HEK293 (cell line): ENCODE measurements at regions not wholly inside any gene's neighbourhood (a gene's known extent, or its start where the extent isn't known, plus 50 kb on each side); places are given as distances from the start of the nearest gene placed in this dataset.
A peak's percentile ranks its signal among the peaks of the same experiment; 100 is the strongest.

Experiments used
- CTCF ChIA-PET: fragments of 350-600 bp; formaldehyde crosslinking; extraction: SDS; loops from one replicate; lab custom pipeline; 2021; ENCODE audit warnings: antibody characterized with exemption; lab: Yijun Ruan, JAX
- POLR2A ChIA-PET: fragments of 300-600 bp; formaldehyde crosslinking; extraction: SDS; loops from one replicate; lab custom pipeline; 2020; ENCODE audit warnings: antibody characterized with exemption, inconsistent platforms; lab: Yijun Ruan, JAX
- H3K27ac ChIP-seq: fragments of 200-500 bp; sonication (Bioruptor generic); 2 replicates; pipeline ENCODE4 v1.5.1; 2014; ENCODE audit warnings: low read depth, low read length, control low read depth, inconsistent platforms; ENCODE audit errors: extremely low read depth
- H3K36me3 ChIP-seq, 2 experiments: fragments of 200-500 bp in 1 of 2; sonication (Bioruptor generic) in 1 of 2; 1 replicate in 1 of 2; 2 replicates in 1 of 2; pipeline ENCODE4 v1.5.1; 2014 to 2017; ENCODE audit warnings: inconsistent platforms in 2 of 2, low read length in 2 of 2; ENCODE audit not compliant: control insufficient read depth in 2 of 2, insufficient read depth in 1 of 2
- H3K4me1 ChIP-seq: fragments of 200-500 bp; sonication (Bioruptor generic); 2 replicates; pipeline ENCODE4 v1.5.1; 2014; ENCODE audit warnings: mild to moderate bottlenecking, low read length, inconsistent platforms; ENCODE audit not compliant: control insufficient read depth, insufficient read depth
- H3K4me3 ChIP-seq: 2 replicates; pipeline ENCODE4 v1.5.1; 2011; ENCODE audit warnings: low read depth, mild to moderate bottlenecking, control low read depth, low read length, moderate library complexity
- H3K9me3 ChIP-seq: fragments of 200-500 bp; sonication (Bioruptor generic); 2 replicates; pipeline ENCODE4 v1.5.1; 2014; ENCODE audit warnings: low read depth, low read length, inconsistent platforms; ENCODE audit not compliant: control insufficient read depth, insufficient read depth
- IKZF3 ChIP-seq: fragments of 450-650 bp; IDR thresholded peaks from 2 replicates; pipeline ENCODE4 v1.5.0; 2018; ENCODE audit warnings: missing biosample characterization, mild to moderate bottlenecking, missing genetic modification characterization, moderate library complexity
- KLF10 ChIP-seq: fragments of 450-650 bp; IDR thresholded peaks from 2 replicates; pipeline ENCODE4 v1.5.1; 2018; ENCODE audit warnings: missing biosample characterization, mild to moderate bottlenecking, missing genetic modification characterization
- ZBTB20 ChIP-seq: fragments of 450-650 bp; formaldehyde crosslinking; IDR thresholded peaks from 2 replicates; pipeline ENCODE4 v1.5.1; 2016; ENCODE audit warnings: missing biosample characterization, missing genetic modification characterization
- ZFP37 ChIP-seq: fragments of 450-650 bp; formaldehyde crosslinking; IDR thresholded peaks from 2 replicates; pipeline ENCODE4 v1.5.1; 2016; ENCODE audit warnings: missing biosample characterization, missing genetic modification characterization
- ZNF223 ChIP-seq: fragments of 450-650 bp; formaldehyde crosslinking; IDR thresholded peaks from 2 replicates; pipeline ENCODE4 v1.5.1; 2016; ENCODE audit warnings: missing biosample characterization, missing genetic modification characterization
- ZNF274 ChIP-seq, 2 experiments: fragments of 200-500 bp in 1 of 2; fragments of 450-650 bp in 1 of 2; sonication (Bioruptor generic) in 1 of 2; formaldehyde crosslinking in 1 of 2; IDR thresholded peaks; 2 replicates each; pipeline versions ENCODE4 v1.5.1 to v1.6.1; 2014 to 2016; ENCODE audit warnings: borderline replicate concordance in 1 of 2, inconsistent platforms in 1 of 2, low read length in 1 of 2, missing biosample characterization in 1 of 2, missing genetic modification characterization in 1 of 2
- ZNF48 ChIP-seq: fragments of 450-650 bp; formaldehyde crosslinking; IDR thresholded peaks from 2 replicates; pipeline ENCODE4 v1.5.1; 2016; ENCODE audit warnings: missing biosample characterization, missing genetic modification characterization
- ZNF521 ChIP-seq: fragments of 450-650 bp; formaldehyde crosslinking; IDR thresholded peaks from 2 replicates; pipeline ENCODE4 v1.5.1; 2017; ENCODE audit warnings: missing biosample characterization, mild to moderate bottlenecking, missing genetic modification characterization
- ZNF623 ChIP-seq: fragments of 450-650 bp; formaldehyde crosslinking; IDR thresholded peaks from 2 replicates; pipeline ENCODE4 v1.5.1; 2016; ENCODE audit warnings: missing biosample characterization, missing genetic modification characterization
- ZNF654 ChIP-seq: fragments of 450-650 bp; formaldehyde crosslinking; IDR thresholded peaks from 2 replicates; pipeline ENCODE4 v1.5.1; 2016; ENCODE audit warnings: low read depth, missing biosample characterization, missing genetic modification characterization
- ZNF660 ChIP-seq: fragments of 450-650 bp; IDR thresholded peaks from 2 replicates; pipeline ENCODE4 v1.5.1; 2018; ENCODE audit warnings: missing biosample characterization, mild to moderate bottlenecking, missing genetic modification characterization
- ZNF768 ChIP-seq: fragments of 450-650 bp; formaldehyde crosslinking; IDR thresholded peaks from 2 replicates; pipeline ENCODE4 v1.5.1; 2018; ENCODE audit warnings: missing biosample characterization, mild to moderate bottlenecking, missing genetic modification characterization
- ZNF792 ChIP-seq: fragments of 450-650 bp; formaldehyde crosslinking; IDR thresholded peaks from 2 replicates; pipeline ENCODE4 v1.5.1; 2016; ENCODE audit warnings: missing biosample characterization, missing genetic modification characterization
- TF ChIP-seq, protein P1 (sequence below): fragments of 450-650 bp; formaldehyde crosslinking; IDR thresholded peaks from 2 replicates; pipeline ENCODE4 v1.5.1; 2016; ENCODE audit warnings: missing biosample characterization, missing genetic modification characterization
- TF ChIP-seq, protein P2 (sequence below): fragments of 450-650 bp; formaldehyde crosslinking; IDR thresholded peaks from 2 replicates; pipeline ENCODE4 v1.5.1; 2016; ENCODE audit warnings: missing biosample characterization, missing genetic modification characterization
- TF ChIP-seq, protein P3 (sequence below): fragments of 450-650 bp; IDR thresholded peaks from 2 replicates; pipeline ENCODE4 v1.5.1; 2018; ENCODE audit warnings: missing biosample characterization, missing genetic modification characterization
- TF ChIP-seq, protein P4 (sequence below): fragments of 450-650 bp; formaldehyde crosslinking; conservative IDR thresholded peaks from 2 replicates; pipeline ENCODE4 v1.5.1; 2016; ENCODE audit warnings: low read depth, missing biosample characterization, missing genetic modification characterization

DNA sequence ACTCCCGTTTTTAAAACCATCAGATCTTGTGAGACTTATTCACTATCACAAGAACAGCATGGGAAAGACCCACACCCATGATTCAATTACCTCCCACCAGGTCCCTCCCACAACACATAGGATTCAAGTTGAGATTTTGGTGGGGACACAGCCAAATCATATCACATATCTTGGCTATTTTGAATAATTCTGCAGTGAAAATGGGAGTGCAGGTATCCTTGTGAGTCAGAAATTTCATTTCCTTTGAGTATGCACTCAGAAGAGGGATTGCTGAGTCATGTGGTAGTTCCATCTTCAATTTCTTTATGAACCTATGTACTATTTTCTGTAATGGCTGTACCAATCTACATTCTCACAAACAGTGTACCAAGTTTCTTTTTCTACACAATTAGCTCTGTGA, 125.8 kb downstream of the ANKRD7 start:
- ChIA-PET POLR2A (no interaction called here), CTCF (no interaction called here)
- no peak overlapping the region for H3K27ac ChIP-seq
- H3K36me3 ChIP-seq = no peaks in the 10 kb centered on the region
- no peak overlapping the region for H3K4me3 ChIP-seq
- H3K4me1 ChIP-seq = no peaks in the 10 kb centered on the region
- TF ChIP-seq KLF10 (tag by site-specific recombination) (no peak), ZNF274 (IDR thresholded peaks at IDR 0.05; ENCODE audit: low read length) (no peak), ZNF274 (tag by site-specific recombination; IDR thresholded peaks at IDR 0.05; ENCODE audit: borderline replicate concordance) (no peak), ZNF792 (tag by site-specific recombination) (no peak), ZNF48 (tag by site-specific recombination) (no peak), ZNF768 (tag by site-specific recombination) (no peak), ZNF223 (tag by site-specific recombination) (no peak), ZNF521 (tag by site-specific recombination) (no peak), ZNF623 (tag by site-specific recombination) (no peak), ZNF660 (tag by site-specific recombination) (no peak), ZBTB20 (no peak)
- TF ChIP-seq, protein P1, sequence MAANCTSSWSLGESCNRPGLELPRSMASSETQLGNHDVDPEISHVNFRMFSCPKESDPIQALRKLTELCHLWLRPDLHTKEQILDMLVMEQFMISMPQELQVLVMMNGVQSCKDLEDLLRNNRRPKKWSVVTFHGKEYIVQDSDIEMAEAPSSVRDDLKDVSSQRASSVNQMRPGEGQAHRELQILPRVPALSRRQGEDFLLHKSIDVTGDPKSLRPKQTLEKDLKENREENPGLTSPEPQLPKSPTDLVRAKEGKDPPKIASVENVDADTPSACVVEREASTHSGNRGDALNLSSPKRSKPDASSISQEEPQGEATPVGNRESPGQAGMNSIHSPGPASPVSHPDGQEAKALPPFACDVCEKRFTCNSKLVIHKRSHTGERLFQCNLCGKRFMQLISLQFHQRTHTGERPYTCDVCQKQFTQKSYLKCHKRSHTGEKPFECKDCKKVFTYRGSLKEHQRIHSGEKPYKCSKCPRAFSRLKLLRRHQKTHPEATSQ (tag by site-specific recombination) = no peak
- TF ChIP-seq, protein P2, sequence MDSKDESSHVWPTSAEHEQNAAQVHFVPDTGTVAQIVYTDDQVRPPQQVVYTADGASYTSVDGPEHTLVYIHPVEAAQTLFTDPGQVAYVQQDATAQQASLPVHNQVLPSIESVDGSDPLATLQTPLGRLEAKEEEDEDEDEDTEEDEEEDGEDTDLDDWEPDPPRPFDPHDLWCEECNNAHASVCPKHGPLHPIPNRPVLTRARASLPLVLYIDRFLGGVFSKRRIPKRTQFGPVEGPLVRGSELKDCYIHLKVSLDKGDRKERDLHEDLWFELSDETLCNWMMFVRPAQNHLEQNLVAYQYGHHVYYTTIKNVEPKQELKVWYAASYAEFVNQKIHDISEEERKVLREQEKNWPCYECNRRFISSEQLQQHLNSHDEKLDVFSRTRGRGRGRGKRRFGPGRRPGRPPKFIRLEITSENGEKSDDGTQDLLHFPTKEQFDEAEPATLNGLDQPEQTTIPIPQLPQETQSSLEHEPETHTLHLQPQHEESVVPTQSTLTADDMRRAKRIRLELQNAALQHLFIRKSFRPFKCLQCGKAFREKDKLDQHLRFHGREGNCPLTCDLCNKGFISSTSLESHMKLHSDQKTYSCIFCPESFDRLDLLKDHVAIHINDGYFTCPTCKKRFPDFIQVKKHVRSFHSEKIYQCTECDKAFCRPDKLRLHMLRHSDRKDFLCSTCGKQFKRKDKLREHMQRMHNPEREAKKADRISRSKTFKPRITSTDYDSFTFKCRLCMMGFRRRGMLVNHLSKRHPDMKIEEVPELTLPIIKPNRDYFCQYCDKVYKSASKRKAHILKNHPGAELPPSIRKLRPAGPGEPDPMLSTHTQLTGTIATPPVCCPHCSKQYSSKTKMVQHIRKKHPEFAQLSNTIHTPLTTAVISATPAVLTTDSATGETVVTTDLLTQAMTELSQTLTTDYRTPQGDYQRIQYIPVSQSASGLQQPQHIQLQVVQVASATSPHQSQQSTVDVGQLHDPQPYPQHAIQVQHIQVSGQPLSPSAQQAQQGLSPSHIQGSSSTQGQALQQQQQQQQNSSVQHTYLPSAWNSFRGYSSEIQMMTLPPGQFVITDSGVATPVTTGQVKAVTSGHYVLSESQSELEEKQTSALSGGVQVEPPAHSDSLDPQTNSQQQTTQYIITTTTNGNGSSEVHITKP (tag by site-specific recombination) = no peak
- TF ChIP-seq, protein P3, sequence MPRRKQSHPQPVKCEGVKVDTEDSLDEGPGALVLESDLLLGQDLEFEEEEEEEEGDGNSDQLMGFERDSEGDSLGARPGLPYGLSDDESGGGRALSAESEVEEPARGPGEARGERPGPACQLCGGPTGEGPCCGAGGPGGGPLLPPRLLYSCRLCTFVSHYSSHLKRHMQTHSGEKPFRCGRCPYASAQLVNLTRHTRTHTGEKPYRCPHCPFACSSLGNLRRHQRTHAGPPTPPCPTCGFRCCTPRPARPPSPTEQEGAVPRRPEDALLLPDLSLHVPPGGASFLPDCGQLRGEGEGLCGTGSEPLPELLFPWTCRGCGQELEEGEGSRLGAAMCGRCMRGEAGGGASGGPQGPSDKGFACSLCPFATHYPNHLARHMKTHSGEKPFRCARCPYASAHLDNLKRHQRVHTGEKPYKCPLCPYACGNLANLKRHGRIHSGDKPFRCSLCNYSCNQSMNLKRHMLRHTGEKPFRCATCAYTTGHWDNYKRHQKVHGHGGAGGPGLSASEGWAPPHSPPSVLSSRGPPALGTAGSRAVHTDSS (tag by site-specific recombination) = no peak
- TF ChIP-seq, protein P4, sequence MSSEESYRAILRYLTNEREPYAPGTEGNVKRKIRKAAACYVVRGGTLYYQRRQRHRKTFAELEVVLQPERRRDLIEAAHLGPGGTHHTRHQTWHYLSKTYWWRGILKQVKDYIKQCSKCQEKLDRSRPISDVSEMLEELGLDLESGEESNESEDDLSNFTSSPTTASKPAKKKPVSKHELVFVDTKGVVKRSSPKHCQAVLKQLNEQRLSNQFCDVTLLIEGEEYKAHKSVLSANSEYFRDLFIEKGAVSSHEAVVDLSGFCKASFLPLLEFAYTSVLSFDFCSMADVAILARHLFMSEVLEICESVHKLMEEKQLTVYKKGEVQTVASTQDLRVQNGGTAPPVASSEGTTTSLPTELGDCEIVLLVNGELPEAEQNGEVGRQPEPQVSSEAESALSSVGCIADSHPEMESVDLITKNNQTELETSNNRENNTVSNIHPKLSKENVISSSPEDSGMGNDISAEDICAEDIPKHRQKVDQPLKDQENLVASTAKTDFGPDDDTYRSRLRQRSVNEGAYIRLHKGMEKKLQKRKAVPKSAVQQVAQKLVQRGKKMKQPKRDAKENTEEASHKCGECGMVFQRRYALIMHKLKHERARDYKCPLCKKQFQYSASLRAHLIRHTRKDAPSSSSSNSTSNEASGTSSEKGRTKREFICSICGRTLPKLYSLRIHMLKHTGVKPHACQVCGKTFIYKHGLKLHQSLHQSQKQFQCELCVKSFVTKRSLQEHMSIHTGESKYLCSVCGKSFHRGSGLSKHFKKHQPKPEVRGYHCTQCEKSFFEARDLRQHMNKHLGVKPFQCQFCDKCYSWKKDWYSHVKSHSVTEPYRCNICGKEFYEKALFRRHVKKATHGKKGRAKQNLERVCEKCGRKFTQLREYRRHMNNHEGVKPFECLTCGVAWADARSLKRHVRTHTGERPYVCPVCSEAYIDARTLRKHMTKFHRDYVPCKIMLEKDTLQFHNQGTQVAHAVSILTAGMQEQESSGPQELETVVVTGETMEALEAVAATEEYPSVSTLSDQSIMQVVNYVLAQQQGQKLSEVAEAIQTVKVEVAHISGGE (tag by site-specific recombination) = no peak
- H3K9me3 ChIP-seq = no peaks in the 10 kb centered on the region

DNA sequence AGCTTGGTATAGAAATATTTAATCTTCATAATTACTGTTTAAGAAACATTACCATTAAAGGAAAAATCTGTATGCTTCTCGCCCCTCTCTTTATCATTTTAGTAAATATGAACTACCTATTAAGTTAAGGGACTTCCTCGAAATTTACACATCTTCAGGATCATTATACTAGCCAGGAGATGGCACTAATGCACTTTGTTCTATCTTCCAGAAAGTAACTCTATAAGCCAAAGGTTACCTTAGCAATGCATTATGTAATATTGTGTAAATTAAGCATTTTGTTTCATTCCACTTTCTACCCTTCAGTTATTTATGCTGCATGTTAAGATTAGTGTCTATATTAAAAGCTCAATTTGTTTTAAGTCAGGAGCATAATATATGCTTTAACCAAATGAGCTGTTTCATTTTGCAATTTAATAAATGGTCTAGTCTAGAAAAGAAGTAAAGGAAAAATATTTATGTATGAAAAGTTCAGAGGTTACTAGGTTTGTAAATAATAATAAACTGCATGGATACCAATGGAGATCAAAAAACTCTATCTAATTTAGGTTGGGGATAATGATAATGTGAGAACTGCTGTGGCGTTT, 128.5 kb downstream of the ANKRD7 start:
- Histone ChIP-seq H3K36me3 (no peaks in the 10 kb centered on the region), H3K27ac (no peak overlapping the region), H3K9me3 (no peaks in the 10 kb centered on the region), H3K4me3 (no peak overlapping the region), H3K4me1 (no peaks in the 10 kb centered on the region)
- ChIA-PET POLR2A (no interaction called here), CTCF (interaction anchor here (0.5 to 1.3 kb wide), 11 partner anchors 8 to 478 kb away, joined by 3 to 7 read pairs (median 4); no protein-coding TSS in a partner anchor)
- TF ChIP-seq ZFP37 (tag by site-specific recombination) (no peak), ZNF654 (peak; percentile 64), IKZF3 (tag by site-specific recombination) (no peak)
